ENCODE measurements at regions not wholly inside any gene's neighbourhood (a gene's known extent, or its start where the extent isn't known, plus 50 kb on each side); places are given as distances from the start of the nearest gene placed in this dataset.
"Not testable (repeated sequence)": the region's sequence is repeated elsewhere in the genome, so short reads cannot be mapped to it uniquely, and the experiment has no call there.

GRCh38 chr5:89630064-89630463 lies 747.1 kb upstream of the MEF2C start:
- H3K9me3 Mint-ChIP-seq (ENCODE audit: unreplicated experiment): peaks cover 22% of the 10 kb centered on the region
- not testable (repeated sequence) for H3K4me1 Mint-ChIP-seq (ENCODE audit: low read depth, unreplicated experiment); H3K4me2 ChIP-seq (ENCODE audit: low read length); H3K9ac ChIP-seq (ENCODE audit: low read length); H3K36me3 Mint-ChIP-seq (ENCODE audit: low read depth, unreplicated experiment); H3K36me3 ChIP-seq (ENCODE audit: insufficient read depth, low read length); H4K20me1 ChIP-seq (ENCODE audit: insufficient read depth, low read length); H3K79me2 ChIP-seq (ENCODE audit: insufficient read depth, low read length); H3K9me3 ChIP-seq (ENCODE audit: insufficient read depth, low read depth, low read length); H2AFZ ChIP-seq (ENCODE audit: low read depth, low read length); H3K27me3 ChIP-seq (ENCODE audit: insufficient read depth, low read length); H3K4me3 ChIP-seq (ENCODE audit: insufficient read depth, low read depth, low read length); FAIRE-seq; H3K4me1 ChIP-seq (ENCODE audit: insufficient read depth, low read length); H3K27me3 Mint-ChIP-seq (ENCODE audit: low read depth, unreplicated experiment); H3K27ac ChIP-seq (ENCODE audit: low read depth, low read length); DNase-seq (ENCODE audit: low read depth); H3K4me3 Mint-ChIP-seq (ENCODE audit: unreplicated experiment); H3K27ac Mint-ChIP-seq (ENCODE audit: unreplicated experiment)

GRCh38 chr5:89628876-89629635 lies 746.1 kb upstream of the MEF2C start:
- Mint-ChIP-seq H3K27ac (ENCODE audit: unreplicated experiment) (no peak overlapping the region), H3K9me3 (ENCODE audit: unreplicated experiment) (peaks cover 16% of the 10 kb centered on the region), H3K4me3 (ENCODE audit: unreplicated experiment) (no peak overlapping the region), H3K36me3 (ENCODE audit: low read depth, unreplicated experiment) (no peaks in the 10 kb centered on the region), H3K27me3 (ENCODE audit: low read depth, unreplicated experiment) (no peaks in the 10 kb centered on the region), H3K4me1 (ENCODE audit: low read depth, unreplicated experiment) (no peaks in the 10 kb centered on the region)
- no peak for TF ChIP-seq CTCF (IDR thresholded peaks at IDR 0.05; ENCODE audit: insufficient read depth, low read depth, low read length)
- TF ChIP-seq EZH2 (IDR thresholded peaks at IDR 0.05; ENCODE audit: insufficient read depth, low read length): no peak
- no peaks in the 10 kb centered on the region for H3K36me3 ChIP-seq (ENCODE audit: insufficient read depth, low read length)
- H3K9me3 ChIP-seq (ENCODE audit: insufficient read depth, low read depth, low read length): no peaks in the 10 kb centered on the region
- H3K27ac ChIP-seq (ENCODE audit: low read depth, low read length): no peak overlapping the region
- no peaks in the 10 kb centered on the region for H3K4me1 ChIP-seq (ENCODE audit: insufficient read depth, low read length)
- H2AFZ ChIP-seq (ENCODE audit: low read depth, low read length): no peak overlapping the region
- no peaks in the 10 kb centered on the region for H4K20me1 ChIP-seq (ENCODE audit: insufficient read depth, low read length)
- DNase-seq (ENCODE audit: low read depth) (peak; percentile 63), FAIRE-seq (peak; percentile 55)
- no peak overlapping the region for H3K4me3 ChIP-seq (ENCODE audit: insufficient read depth, low read depth, low read length)
- no peak overlapping the region for H3K9ac ChIP-seq (ENCODE audit: low read length)
- H3K27me3 ChIP-seq (ENCODE audit: insufficient read depth, low read length): no peaks in the 10 kb centered on the region
- no peak overlapping the region for H3K4me2 ChIP-seq (ENCODE audit: low read length)
- no peaks in the 10 kb centered on the region for H3K79me2 ChIP-seq (ENCODE audit: insufficient read depth, low read length)

- no peak overlapping the region for H3K4me2 ChIP-seq (ENCODE audit: low read length)
- no peaks in the 10 kb centered on the region for H4K20me1 ChIP-seq (ENCODE audit: insufficient read depth, low read length)
- Mint-ChIP-seq H3K27me3 (ENCODE audit: low read depth, unreplicated experiment) (no peaks in the 10 kb centered on the region), H3K4me3 (ENCODE audit: unreplicated experiment) (no peak overlapping the region), H3K4me1 (ENCODE audit: low read depth, unreplicated experiment) (no peaks in the 10 kb centered on the region), H3K36me3 (ENCODE audit: low read depth, unreplicated experiment) (no peaks in the 10 kb centered on the region), H3K27ac (ENCODE audit: unreplicated experiment) (no peak overlapping the region), H3K9me3 (ENCODE audit: unreplicated experiment) (peaks cover 8% of the 10 kb centered on the region)
- H3K9ac ChIP-seq (ENCODE audit: low read length): no peak overlapping the region
- H3K36me3 ChIP-seq (ENCODE audit: insufficient read depth, low read length): no peaks in the 10 kb centered on the region
- no peaks in the 10 kb centered on the region for H3K27me3 ChIP-seq (ENCODE audit: insufficient read depth, low read length)
- H3K4me3 ChIP-seq (ENCODE audit: insufficient read depth, low read depth, low read length): no peak overlapping the region
- DNase-seq (ENCODE audit: low read depth) (no peak), FAIRE-seq (no peak)
- no peak overlapping the region for H2AFZ ChIP-seq (ENCODE audit: low read depth, low read length)
- no peak for TF ChIP-seq CTCF (IDR thresholded peaks at IDR 0.05; ENCODE audit: insufficient read depth, low read depth, low read length)
- no peak for TF ChIP-seq EZH2 (IDR thresholded peaks at IDR 0.05; ENCODE audit: insufficient read depth, low read length)
- H3K27ac ChIP-seq (ENCODE audit: low read depth, low read length): no peak overlapping the region
- H3K79me2 ChIP-seq (ENCODE audit: insufficient read depth, low read length): no peaks in the 10 kb centered on the region
- no peaks in the 10 kb centered on the region for H3K4me1 ChIP-seq (ENCODE audit: insufficient read depth, low read length)
- no peaks in the 10 kb centered on the region for H3K9me3 ChIP-seq (ENCODE audit: insufficient read depth, low read depth, low read length)
Observed at GRCh38 chr5:89615839-89616518, 733.0 kb upstream of the MEF2C start.
